HG02588 (cell line): ENCODE measurements at regions not wholly inside any gene's neighbourhood (a gene's known extent, or its start where the extent isn't known, plus 50 kb on each side); places are given as distances from the start of the nearest gene placed in this dataset.

Experiments used
- ATAC-seq: cut with Tn5 transposase; IDR thresholded peaks from one replicate; pipeline ENCODE4 v1.9.1; 2021; ENCODE audit warnings: mild to moderate bottlenecking, moderate library complexity; ENCODE audit not compliant: unreplicated experiment

DNA sequence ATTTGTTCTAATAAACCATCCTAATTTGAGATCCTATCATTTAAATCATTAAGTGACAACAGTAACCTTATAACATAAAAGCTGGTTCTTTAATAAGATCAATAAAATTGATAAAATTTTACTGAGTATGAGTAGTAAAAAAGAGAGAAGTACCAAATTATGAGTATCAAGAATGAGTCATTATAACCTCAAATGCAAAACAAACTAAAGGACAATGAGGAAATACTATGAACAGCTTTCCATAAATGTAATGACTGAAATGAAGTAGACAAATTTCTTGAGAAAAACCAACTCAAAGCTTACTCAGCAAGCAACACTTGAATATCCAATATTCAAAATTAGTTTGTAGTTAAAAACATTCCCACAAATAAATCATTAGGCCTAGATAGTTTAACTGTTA lies 433.0 kb downstream of the ZEB2 start:
- no peak for ATAC-seq

GRCh38 chr2:144085016-144085415 lies 434.9 kb downstream of the ZEB2 start:
- ATAC-seq: no peak

DNA sequence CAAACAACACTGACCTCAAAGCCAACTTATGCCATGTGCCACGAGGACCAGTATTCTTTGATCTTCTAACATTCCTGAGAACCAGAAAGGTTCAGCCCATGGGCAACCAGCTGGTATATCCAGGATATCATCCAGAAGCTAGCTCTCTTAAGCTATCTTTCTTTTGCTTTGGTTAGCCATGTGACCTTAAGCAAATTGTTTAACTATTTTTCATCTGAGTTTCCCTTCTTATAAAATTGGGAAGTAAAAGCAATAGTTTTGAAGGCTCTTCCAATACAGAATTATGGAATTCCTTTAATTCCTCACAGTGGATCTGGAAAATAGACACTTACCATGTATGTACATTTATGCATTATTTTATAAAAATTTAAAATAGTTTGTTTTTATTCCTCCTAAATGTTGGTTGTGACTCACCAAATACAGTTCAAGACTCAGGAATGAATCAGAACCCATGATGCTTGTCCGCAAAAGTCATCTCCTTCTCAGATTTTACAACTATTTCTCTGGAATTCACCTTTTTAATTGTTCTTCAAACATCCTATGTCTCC lies 435.7 kb downstream of the ZEB2 start:
- ATAC-seq: no peak

DNA sequence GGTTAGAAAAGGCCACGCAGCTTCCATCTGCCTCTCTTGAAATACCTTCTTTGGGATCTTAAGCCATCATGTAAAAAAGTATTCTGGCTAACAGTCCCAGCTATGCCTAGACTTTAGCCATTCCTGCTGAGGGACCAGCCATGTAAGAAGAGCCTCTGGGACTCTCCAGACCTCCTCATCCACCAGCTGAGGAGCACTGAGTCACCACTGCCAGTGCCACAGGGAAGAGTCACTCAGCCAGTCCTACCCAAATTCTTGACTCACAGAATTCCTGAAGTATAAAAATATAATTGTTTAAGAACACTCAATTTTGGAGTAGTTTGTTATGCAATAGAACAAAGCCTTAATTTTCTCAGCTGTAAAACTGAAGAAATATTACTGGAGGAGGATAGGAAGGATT lies 436.7 kb downstream of the ZEB2 start:
- ATAC-seq: no peak

GRCh38 chr2:144082777-144083176 lies 437.1 kb downstream of the ZEB2 start:
- no peak for ATAC-seq

GRCh38 chr2:144082327-144082726 lies 437.6 kb downstream of the ZEB2 start:
- ATAC-seq: no peak

- ATAC-seq: no peak
Measured at GRCh38 chr2:144081272-144081671, 438.6 kb downstream of the ZEB2 start.

DNA sequence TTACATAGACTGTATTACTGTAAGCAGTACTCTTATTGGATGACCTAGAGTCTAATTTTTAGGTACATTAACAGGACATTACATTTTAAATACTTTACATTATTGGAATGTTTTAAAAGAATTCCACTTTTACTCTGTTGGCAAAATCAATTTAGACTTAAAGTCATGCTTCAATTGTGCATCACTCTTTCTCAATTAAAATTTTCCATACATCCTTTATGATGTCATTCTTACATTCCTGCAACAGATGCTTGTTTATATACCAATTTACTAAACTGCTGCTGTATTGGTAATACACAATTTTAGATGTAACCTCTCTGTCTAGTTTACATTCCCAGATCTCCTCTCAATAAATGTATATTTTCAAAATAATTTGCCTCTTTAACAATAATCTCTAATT lies 440.1 kb downstream of the ZEB2 start:
- no peak for ATAC-seq

GRCh38 chr2:144078802-144079724 lies 440.9 kb downstream of the ZEB2 start:
- no peak for ATAC-seq

GRCh38 chr2:144078106-144078505 lies 441.8 kb downstream of the ZEB2 start:
- ATAC-seq: no peak

- no peak for ATAC-seq
Measured at GRCh38 chr2:144074450-144074849, 445.5 kb downstream of the ZEB2 start.

DNA sequence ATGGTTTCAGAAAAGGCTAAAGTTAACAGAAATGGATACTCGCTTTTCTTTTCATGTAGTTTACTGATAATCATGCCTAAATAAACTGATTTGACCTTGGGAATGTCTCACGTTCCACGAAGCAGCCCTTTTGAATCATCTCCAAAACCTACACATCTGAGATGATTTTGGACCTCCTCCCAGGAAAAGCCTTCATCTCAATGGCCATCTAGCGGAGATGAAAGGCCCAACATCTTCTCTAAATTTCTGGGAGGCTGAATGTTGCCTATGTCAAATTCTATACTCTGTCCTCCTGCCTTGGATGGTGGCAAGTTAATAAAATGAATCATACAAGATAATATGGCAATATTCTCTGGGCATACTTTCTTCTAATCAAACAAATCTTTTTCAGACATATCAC lies 448.5 kb downstream of the ZEB2 start:
- ATAC-seq: no peak

GRCh38 chr2:144067506-144067905 lies 452.4 kb downstream of the ZEB2 start:
- no peak for ATAC-seq

DNA sequence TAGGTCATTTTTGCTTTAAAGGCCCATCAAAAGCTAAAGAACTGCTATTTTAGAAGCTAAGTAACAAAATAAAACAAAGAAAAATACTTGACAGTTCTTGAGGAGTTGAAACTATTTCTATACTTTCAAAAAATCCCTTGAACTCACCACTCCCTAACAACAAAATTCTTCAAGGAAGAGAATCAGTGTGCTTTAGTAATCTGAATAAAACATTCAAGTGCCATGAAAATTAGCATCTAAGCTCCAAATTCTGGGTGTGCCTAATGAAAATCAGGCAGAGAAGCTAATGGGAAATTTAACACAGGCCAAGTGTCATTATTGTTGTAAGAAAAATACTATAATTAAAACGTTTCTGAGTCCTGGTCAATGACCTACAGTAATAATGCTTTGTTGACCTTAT lies 456.3 kb downstream of the ZEB2 start:
- ATAC-seq: no peak

DNA sequence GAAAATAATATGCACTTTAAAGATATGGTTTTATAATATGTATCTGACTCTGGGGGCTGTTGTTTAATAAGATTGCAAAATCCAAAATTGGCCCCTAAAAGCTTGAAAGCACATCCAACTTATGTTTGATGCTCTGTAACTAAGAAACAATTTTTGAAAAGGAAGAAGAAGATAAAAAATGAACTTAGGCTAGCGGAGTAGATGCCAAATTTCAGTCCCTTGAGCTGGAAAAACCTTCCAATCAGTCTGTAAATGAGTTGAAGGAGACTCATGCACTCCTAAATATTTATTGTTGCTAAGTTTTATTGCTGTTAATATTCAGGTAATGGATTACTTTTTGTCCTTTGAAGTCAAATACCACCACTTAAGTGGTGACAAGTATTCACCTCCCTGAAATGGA lies 465.0 kb downstream of the ZEB2 start:
- ATAC-seq: no peak

- ATAC-seq: no peak
Measured at GRCh38 chr2:144052083-144052482, 467.8 kb downstream of the ZEB2 start.

DNA sequence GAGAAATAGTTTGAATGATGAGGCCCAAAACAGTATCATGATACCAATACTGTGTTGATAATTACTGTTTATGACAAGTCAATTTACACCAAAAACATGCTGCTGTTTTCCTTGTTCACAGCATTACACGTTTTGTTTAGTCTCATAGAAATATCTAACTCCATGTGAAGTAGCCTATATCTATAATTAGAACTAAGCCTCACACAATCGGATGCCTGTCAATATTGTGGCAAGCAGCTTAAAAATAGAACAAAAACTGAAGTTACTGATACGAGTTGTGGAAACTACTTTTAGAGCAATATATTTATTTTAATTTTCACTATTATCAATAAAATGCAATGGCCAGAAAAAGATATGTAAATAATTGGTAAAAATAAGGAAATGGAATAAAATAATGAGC lies 470.8 kb downstream of the ZEB2 start:
- ATAC-seq: no peak

DNA sequence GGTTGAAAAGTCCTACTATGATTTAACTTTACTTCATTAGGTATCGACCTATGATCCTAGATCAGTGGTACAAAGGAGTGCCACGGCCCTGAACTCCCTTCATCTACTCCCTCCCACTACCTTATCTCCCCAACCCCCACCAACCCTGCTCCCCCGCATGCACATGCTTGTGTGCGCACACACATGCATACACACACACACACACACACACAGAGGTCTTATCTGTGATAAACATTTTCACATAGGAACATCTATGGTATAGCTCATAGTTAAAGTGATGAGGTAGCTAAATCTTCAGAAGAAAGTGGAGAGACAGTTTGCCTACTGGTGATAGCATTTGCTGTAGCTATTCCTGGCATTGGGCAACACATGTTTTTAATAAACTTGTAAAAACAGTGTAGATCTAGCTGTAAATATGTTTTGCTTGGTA lies 471.3 kb downstream of the ZEB2 start:
- no peak for ATAC-seq

DNA sequence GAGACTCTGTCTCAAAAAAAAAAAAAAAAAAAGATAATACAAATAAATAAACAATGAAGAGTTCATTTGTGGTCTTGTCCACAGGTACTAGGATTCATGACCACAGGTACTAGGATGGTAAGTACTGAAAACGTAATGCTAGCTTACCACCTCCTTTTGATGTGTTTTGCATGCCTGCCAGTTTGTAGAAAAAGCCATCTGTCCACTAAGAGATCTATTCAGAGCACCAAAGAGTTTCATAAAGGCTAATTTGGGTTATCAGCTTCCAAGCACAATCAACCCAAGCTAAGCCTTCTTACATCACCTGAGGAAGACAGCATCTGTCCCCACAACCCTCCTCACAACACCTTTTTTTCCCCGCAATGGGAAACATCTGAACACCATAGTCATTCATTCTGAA lies 477.2 kb downstream of the ZEB2 start:
- no peak for ATAC-seq

- no peak for ATAC-seq
Measured at GRCh38 chr2:144041612-144042011, 478.3 kb downstream of the ZEB2 start.

DNA sequence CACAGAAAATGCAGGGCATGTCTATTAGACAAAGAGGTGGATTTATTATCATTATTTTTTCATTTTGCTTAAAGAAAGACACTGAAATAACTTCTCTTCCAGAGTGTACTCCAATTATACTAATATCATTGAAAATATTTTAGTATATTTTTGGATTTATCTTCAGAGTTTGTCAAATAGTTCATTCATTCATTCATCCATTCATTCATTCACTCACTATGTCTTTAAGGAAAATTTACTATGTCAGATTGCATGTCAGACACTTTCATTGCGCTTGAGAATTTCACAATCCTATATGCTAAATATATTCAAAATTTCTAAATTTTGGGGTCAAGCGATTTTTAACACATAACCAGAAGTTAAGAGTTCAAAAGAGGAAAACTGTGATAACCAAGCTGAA lies 479.1 kb downstream of the ZEB2 start:
- no peak for ATAC-seq

DNA sequence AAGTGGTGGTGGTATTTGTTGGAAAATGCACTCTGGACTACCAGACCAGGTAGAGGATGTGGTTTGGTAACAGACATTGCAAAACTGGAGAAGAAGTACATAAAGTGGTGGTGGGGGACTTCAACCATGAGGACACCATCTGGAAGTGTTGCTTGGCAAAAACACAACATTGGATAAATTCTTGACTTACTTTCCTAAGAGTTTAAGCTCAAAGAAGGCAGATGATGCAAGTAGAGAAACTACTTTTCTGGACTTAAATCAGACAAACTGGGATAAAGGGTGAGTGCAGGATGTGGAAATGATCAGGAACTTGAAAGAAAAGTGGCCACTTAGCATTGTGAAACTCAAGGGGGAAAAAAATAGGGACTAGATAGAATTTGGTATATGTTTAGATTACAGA lies 487.4 kb downstream of the ZEB2 start:
- no peak for ATAC-seq

DNA sequence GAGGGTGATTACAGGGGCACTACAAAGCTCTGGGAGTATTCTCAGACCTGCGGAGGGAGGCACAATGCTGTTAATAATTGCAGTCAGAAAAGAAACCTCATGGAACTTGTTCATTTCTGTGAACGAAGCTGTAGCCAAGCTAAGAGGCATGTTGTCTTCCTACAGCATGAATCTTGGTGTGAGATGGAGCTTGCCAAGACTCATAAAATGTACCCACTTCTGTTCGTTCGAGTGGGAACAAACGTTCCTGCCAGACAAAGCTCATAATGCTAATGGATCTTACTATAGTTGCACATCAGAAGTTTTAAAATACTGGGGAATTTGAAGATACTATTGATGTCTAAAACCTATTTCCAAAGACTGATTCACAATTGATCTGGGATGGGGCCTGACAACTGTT lies 489.1 kb downstream of the ZEB2 start:
- no peak for ATAC-seq
